ENCODE measurements at regions not wholly inside any gene's neighbourhood (a gene's known extent, or its start where the extent isn't known, plus 50 kb on each side); places are given as distances from the start of the nearest gene placed in this dataset.
"Not testable (repeated sequence)": the region's sequence is repeated elsewhere in the genome, so short reads cannot be mapped to it uniquely, and the experiment has no call there.

- ChIA-PET CTCF (interaction anchor here (0.7 kb wide), 1 partner anchor 343 kb away, joined by 3 read pairs; no protein-coding TSS in a partner anchor), POLR2A (interaction anchor here (0.6 kb wide), 1 partner anchor 12 kb away, joined by 3 read pairs; no protein-coding TSS in a partner anchor)
- H3K4me3 Mint-ChIP-seq; H3K9me3 Mint-ChIP-seq (ENCODE audit: insufficient read depth); ATAC-seq; H3K27me3 Mint-ChIP-seq (ENCODE audit: low read depth); H3K27ac Mint-ChIP-seq; DNase-seq: not testable (repeated sequence)
- Mint-ChIP-seq H3K4me1 (ENCODE audit: low read depth) (peaks cover 22% of the 10 kb centered on the region), H3K36me3 (ENCODE audit: low read depth) (peaks cover 46% of the 10 kb centered on the region)
Observed at GRCh38 chr5:18736736-18737135, 1102.5 kb downstream of the TAF11L14 start.

GRCh38 chr5:18740301-18740700 is 1106.0 kb downstream of the TAF11L14 start:
- POLR2A ChIA-PET = interaction anchor here (0.6 kb wide), 1 partner anchor 27 kb away, joined by 4 read pairs; no protein-coding TSS in a partner anchor
- CTCF ChIA-PET = no interaction called here
- H3K36me3 Mint-ChIP-seq (ENCODE audit: low read depth) = peaks cover 40% of the 10 kb centered on the region
- ATAC-seq = no peak
- peak overlapping the region; percentile 9 for H3K4me3 Mint-ChIP-seq
- H3K27ac Mint-ChIP-seq = no peak overlapping the region
- no peaks in the 10 kb centered on the region for H3K9me3 Mint-ChIP-seq (ENCODE audit: insufficient read depth)
- peaks cover 49% of the 10 kb centered on the region for H3K4me1 Mint-ChIP-seq (ENCODE audit: low read depth)
- no peaks in the 10 kb centered on the region for H3K27me3 Mint-ChIP-seq (ENCODE audit: low read depth)
- no peak for DNase-seq

DNA sequence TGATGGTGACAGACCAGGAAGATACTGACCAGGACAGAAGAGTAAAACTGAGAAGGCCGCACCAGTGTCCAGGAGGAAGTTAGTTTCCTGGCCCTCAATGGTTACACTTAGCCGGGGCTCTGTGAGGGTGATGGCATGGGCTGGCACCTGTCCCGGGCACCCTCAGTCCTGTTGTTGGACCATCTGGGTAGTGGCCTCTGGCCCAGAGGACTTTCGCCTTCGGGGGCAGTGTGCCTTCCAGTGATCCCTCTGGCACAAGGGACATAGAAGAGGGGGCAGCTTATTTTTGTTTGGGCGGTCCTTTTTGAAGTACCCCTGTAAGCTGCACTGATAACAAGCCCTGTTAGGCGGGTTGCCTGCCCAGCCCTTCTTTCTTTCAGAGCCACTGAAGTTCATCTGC is 1108.6 kb downstream of the TAF11L14 start:
- Mint-ChIP-seq H3K4me3 (no peak overlapping the region), H3K9me3 (ENCODE audit: insufficient read depth) (peaks cover 5% of the 10 kb centered on the region), H3K36me3 (ENCODE audit: low read depth) (peaks cover 37% of the 10 kb centered on the region), H3K4me1 (ENCODE audit: low read depth) (peaks cover 55% of the 10 kb centered on the region), H3K27me3 (ENCODE audit: low read depth) (no peaks in the 10 kb centered on the region), H3K27ac (no peak overlapping the region)
- ChIA-PET POLR2A (no interaction called here), CTCF (no interaction called here)
- no peak for ATAC-seq
- DNase-seq = no peak

GRCh38 chr5:18744441-18744840 is 1110.2 kb downstream of the TAF11L14 start:
- Mint-ChIP-seq H3K36me3 (ENCODE audit: low read depth) (peaks cover 27% of the 10 kb centered on the region), H3K27me3 (ENCODE audit: low read depth) (no peaks in the 10 kb centered on the region), H3K4me1 (ENCODE audit: low read depth) (peaks cover 53% of the 10 kb centered on the region), H3K27ac (peak overlapping the region; percentile 92), H3K4me3 (peak overlapping the region; percentile 85), H3K9me3 (ENCODE audit: insufficient read depth) (peaks cover 5% of the 10 kb centered on the region)
- ATAC-seq = peak; percentile 24
- CTCF ChIA-PET = interaction anchor here (0.7 kb wide), 1 partner anchor 45 kb away, joined by 3 read pairs; no protein-coding TSS in a partner anchor
- POLR2A ChIA-PET = no interaction called here
- peak; percentile 29 for DNase-seq

DNA sequence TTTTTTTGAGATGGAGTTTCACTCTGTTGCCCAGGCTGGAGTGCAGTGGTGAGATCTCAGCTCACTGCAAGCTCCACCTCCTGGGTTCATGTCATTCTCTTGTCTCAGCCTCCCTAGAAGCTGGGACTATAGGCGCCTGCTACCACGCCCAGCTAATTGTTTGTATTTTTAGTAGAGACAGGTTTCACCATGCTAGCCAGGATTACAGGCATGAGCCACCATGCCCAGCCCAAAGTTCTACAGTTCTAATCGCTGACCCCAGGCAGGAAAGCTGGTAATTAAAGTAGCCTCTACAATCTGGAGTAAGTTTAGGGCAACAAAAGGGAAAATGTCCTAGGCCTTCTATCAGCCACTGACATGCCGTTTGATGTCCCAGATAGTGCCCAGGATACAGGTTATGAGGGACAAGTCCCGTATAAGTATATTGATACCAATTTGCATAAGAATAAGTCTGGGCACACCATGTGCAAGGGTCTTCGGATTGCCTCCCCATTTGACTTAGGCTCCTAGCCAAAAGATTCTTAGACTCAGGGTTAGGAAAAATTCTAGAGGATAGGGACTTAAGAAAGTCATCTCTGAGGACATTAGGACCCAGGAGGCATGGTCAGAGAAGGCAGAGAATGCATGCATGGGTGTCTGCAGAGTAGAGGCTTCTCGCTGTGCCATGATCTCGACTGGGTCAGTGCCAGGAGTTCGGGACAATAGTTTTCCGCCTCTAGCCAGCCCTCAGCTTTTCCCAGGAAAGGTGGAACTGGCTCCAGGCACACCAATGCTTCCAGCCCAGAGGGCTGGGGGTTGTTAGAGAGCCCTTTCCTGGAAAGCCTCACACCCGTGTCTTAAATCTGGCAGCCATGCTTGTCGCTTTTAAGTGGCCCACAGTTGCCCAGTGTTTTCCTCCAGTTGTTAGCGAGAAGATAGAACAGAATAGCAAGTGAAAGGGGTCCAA is 1111.1 kb downstream of the TAF11L14 start:
- ChIA-PET POLR2A (no interaction called here), CTCF (interaction anchor here (0.7 to 1.1 kb wide), 2 partner anchors 34 to 46 kb away, joined by 3 read pairs; no protein-coding TSS in a partner anchor)
- peak overlapping the region; percentile 85 for H3K4me3 Mint-ChIP-seq
- no peaks in the 10 kb centered on the region for H3K27me3 Mint-ChIP-seq (ENCODE audit: low read depth)
- ATAC-seq = peak; percentile 64
- peaks cover 5% of the 10 kb centered on the region for H3K9me3 Mint-ChIP-seq (ENCODE audit: insufficient read depth)
- H3K27ac Mint-ChIP-seq = peak overlapping the region; percentile 92
- peaks cover 26% of the 10 kb centered on the region for H3K36me3 Mint-ChIP-seq (ENCODE audit: low read depth)
- DNase-seq = peak; percentile 64
- H3K4me1 Mint-ChIP-seq (ENCODE audit: low read depth) = peaks cover 49% of the 10 kb centered on the region

GRCh38 chr5:18745988-18746615 is 1111.8 kb downstream of the TAF11L14 start:
- peaks cover 42% of the 10 kb centered on the region for H3K4me1 Mint-ChIP-seq (ENCODE audit: low read depth)
- peaks cover 5% of the 10 kb centered on the region for H3K9me3 Mint-ChIP-seq (ENCODE audit: insufficient read depth)
- peak; percentile 82 for ATAC-seq
- H3K27ac Mint-ChIP-seq = peak overlapping the region; percentile 92
- H3K36me3 Mint-ChIP-seq (ENCODE audit: low read depth) = peaks cover 20% of the 10 kb centered on the region
- H3K27me3 Mint-ChIP-seq (ENCODE audit: low read depth) = no peaks in the 10 kb centered on the region
- H3K4me3 Mint-ChIP-seq = peak overlapping the region; percentile 85
- POLR2A ChIA-PET = interaction anchor here (0.6 kb wide), 1 partner anchor 150 kb away, joined by 3 read pairs; no protein-coding TSS in a partner anchor
- CTCF ChIA-PET = interaction anchor here (1.1 kb wide), 1 partner anchor 35 kb away, joined by 3 read pairs; no protein-coding TSS in a partner anchor
- DNase-seq = peak; percentile 65

DNA sequence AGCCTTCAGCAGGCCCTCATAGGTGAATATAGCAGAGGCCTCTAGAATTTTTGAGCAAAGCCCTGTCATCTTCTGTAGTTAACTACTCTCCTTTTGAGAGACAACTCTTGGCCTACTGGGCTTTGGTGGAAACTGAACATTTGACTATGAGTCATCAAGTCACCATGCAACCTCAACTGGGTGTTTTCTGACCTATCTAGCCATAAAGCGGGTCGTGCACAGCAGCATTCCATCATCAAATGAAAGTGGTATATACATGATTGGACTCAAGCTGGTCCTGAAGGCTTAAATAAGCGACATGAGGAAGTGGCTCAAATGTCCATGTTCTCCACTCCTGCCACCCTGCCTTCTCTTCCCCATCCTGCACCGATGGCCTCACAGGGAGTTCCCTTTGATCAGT is 1115.5 kb downstream of the TAF11L14 start:
- Mint-ChIP-seq H3K4me3 (no peak overlapping the region), H3K9me3 (ENCODE audit: insufficient read depth) (peaks cover 5% of the 10 kb centered on the region), H3K27ac (no peak overlapping the region), H3K4me1 (ENCODE audit: low read depth) (peaks cover 15% of the 10 kb centered on the region), H3K36me3 (ENCODE audit: low read depth) (peaks cover 3% of the 10 kb centered on the region), H3K27me3 (ENCODE audit: low read depth) (no peaks in the 10 kb centered on the region)
- ChIA-PET POLR2A (no interaction called here), CTCF (no interaction called here)
- ATAC-seq (no peak), DNase-seq (peak; percentile 24)

GRCh38 chr5:18752317-18752716 is 1118.1 kb downstream of the TAF11L14 start:
- ATAC-seq (no peak), DNase-seq (no peak)
- ChIA-PET CTCF (no interaction called here), POLR2A (no interaction called here)
- peaks cover 5% of the 10 kb centered on the region for H3K4me1 Mint-ChIP-seq (ENCODE audit: low read depth)
- H3K27me3 Mint-ChIP-seq (ENCODE audit: low read depth) = no peaks in the 10 kb centered on the region
- no peak overlapping the region for H3K4me3 Mint-ChIP-seq
- no peaks in the 10 kb centered on the region for H3K36me3 Mint-ChIP-seq (ENCODE audit: low read depth)
- H3K27ac Mint-ChIP-seq = no peak overlapping the region
- peaks cover 3% of the 10 kb centered on the region for H3K9me3 Mint-ChIP-seq (ENCODE audit: insufficient read depth)

DNA sequence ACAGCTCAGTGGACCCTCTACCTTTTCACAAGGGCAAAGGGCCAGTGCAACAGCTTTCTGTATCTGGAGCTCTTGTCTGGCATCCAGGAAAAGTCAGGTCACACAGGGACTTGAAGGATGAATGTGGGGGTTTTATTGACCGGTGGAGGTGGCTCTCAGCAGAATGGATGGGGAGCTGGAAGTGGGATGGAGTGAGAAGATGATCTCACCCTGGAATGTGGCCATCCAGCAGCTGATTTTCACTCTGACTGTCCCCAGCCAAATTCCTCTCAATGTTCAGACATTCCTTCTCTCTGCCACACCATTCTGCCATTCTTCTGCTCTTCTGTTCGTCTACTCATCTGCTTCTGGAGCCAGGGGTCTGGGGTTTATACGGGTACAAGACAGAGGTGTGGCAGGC is 1119.9 kb downstream of the TAF11L14 start:
- DNase-seq = no peak
- H3K36me3 Mint-ChIP-seq (ENCODE audit: low read depth) = no peaks in the 10 kb centered on the region
- H3K4me3 Mint-ChIP-seq = no peak overlapping the region
- H3K4me1 Mint-ChIP-seq (ENCODE audit: low read depth) = peaks cover 3% of the 10 kb centered on the region
- H3K9me3 Mint-ChIP-seq (ENCODE audit: insufficient read depth) = no peaks in the 10 kb centered on the region
- ChIA-PET CTCF (no interaction called here), POLR2A (no interaction called here)
- no peak for ATAC-seq
- H3K27ac Mint-ChIP-seq = no peak overlapping the region
- H3K27me3 Mint-ChIP-seq (ENCODE audit: low read depth) = no peaks in the 10 kb centered on the region

GRCh38 chr5:18761801-18762200 is 1127.5 kb downstream of the TAF11L14 start:
- Mint-ChIP-seq H3K4me1 (ENCODE audit: low read depth) (no peaks in the 10 kb centered on the region), H3K27ac (no peak overlapping the region), H3K36me3 (ENCODE audit: low read depth) (no peaks in the 10 kb centered on the region), H3K9me3 (ENCODE audit: insufficient read depth) (no peaks in the 10 kb centered on the region), H3K4me3 (no peak overlapping the region), H3K27me3 (ENCODE audit: low read depth) (no peaks in the 10 kb centered on the region)
- DNase-seq (no peak), ATAC-seq (peak; percentile 53)
- POLR2A ChIA-PET = no interaction called here
- CTCF ChIA-PET = no interaction called here

DNA sequence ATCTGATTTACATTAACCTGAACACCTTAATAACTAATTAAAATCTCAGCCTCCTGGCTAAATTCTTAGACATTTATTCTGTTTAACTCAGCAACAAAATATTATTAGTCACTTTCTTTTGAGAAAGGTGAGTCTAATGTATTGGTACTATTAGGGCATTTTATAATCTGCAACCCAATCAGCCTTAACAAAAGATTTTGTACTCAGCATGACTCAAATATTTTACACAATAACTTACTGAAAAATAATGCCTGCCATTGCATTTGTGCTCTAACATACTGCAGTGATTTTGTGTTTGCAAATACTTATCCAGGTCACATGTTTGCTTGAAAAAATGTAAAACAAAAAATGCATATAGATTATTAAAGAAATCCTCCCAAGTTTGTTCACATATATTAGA is 1129.9 kb downstream of the TAF11L14 start:
- Mint-ChIP-seq H3K27me3 (ENCODE audit: low read depth) (peaks cover 5% of the 10 kb centered on the region), H3K27ac (no peak overlapping the region)
- POLR2A ChIA-PET = no interaction called here

DNA sequence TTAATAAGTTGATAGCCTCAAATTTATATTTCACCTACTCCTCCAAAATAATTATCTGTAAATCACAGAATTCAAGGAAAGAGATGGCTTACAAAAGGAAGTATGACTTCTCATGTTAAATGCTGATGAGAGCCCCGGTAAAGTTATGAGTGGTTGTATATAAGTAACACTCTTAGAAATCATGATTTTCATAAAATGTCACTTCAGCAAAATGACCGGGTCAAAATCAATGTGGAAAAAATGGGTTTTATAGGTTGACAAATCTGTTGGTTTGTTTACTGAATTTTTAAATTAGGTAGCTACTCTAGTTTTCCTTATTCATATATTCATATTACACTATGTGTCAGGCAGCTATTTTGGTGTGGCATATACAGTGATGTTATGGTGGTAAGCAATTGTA is 1131.0 kb downstream of the TAF11L14 start:
- H3K27ac Mint-ChIP-seq = no peak overlapping the region
- no peaks in the 10 kb centered on the region for H3K9me3 Mint-ChIP-seq (ENCODE audit: insufficient read depth)
- DNase-seq (no peak), ATAC-seq (no peak)
- no peaks in the 10 kb centered on the region for H3K4me1 Mint-ChIP-seq (ENCODE audit: low read depth)
- peaks cover 7% of the 10 kb centered on the region for H3K27me3 Mint-ChIP-seq (ENCODE audit: low read depth)
- no peaks in the 10 kb centered on the region for H3K36me3 Mint-ChIP-seq (ENCODE audit: low read depth)
- CTCF ChIA-PET = no interaction called here
- no peak overlapping the region for H3K4me3 Mint-ChIP-seq
- POLR2A ChIA-PET = no interaction called here

More for the DNA sequence above, 1129.9 kb downstream of the TAF11L14 start:
- H3K36me3 Mint-ChIP-seq (ENCODE audit: low read depth) = no peaks in the 10 kb centered on the region
- no peak for ATAC-seq
- CTCF ChIA-PET = no interaction called here
- H3K4me3 Mint-ChIP-seq = no peak overlapping the region
- DNase-seq = no peak
- no peaks in the 10 kb centered on the region for H3K4me1 Mint-ChIP-seq (ENCODE audit: low read depth)
- H3K9me3 Mint-ChIP-seq (ENCODE audit: insufficient read depth) = no peaks in the 10 kb centered on the region

All from activated CD8-positive, alpha-beta T cell treated with anti-CD3 and anti-CD28 coated beads, Interleukin-2, amount 10 ng/mL, durations not matched to agents 7 days and 5 days (primary cell).